SK-N-MC (cell line): ENCODE measurements at regions not wholly inside any gene's neighbourhood (a gene's known extent, or its start where the extent isn't known, plus 50 kb on each side); places are given as distances from the start of the nearest gene placed in this dataset.

Experiments used
- EZH2 ChIP-seq: fragments of 200-600 bp; sonication (generic); IDR thresholded peaks from one replicate; pipeline ENCODE4 v1.6.1; 2017; ENCODE audit warnings: antibody characterized with exemption
- FOXP2 ChIP-seq: optimal IDR thresholded peaks from 2 replicates; pipeline ENCODE3; 2011; ENCODE audit warnings: mild to moderate bottlenecking, moderate library complexity; ENCODE audit not compliant: insufficient read depth; ENCODE audit errors: extremely low read length, control extremely low read depth
- POLR2AphosphoS5 ChIP-seq: IDR thresholded peaks from 2 replicates; pipeline ENCODE4 v1.6.1; 2012; ENCODE audit warnings: mild to moderate bottlenecking, low read depth, low read length, borderline replicate concordance

DNA sequence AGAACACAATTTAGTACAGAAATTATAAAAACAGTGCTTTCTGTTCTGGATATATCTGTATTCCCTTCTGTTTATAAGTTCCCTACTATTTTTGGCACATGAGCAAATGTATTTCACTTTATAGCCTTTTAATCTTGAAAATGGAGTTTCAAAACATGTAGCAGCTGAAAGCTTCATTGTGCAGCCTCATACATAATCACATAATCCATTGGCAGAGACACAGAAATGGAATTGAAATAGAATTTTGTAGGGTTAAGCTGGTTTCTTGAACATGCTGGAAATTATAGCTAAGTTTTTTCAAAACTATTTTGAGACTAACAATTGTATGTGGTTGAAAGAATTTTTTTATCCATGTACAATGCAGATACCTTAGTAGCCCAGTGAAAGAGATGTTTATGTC lies 614.3 kb upstream of the MDGA2 start:
- no peak for TF ChIP-seq POLR2AphosphoS5
- no peak for TF ChIP-seq EZH2
- no peak for TF ChIP-seq FOXP2
